Panc1 (cell line): ENCODE measurements at regions not wholly inside any gene's neighbourhood (a gene's known extent, or its start where the extent isn't known, plus 50 kb on each side); places are given as distances from the start of the nearest gene placed in this dataset.

ENCODE experiments used
- ATAC-seq: fragments of 200-7000 bp; cut with Tn5 transposase; 2 replicates; pipeline ENCODE4 v1.9.1; 2020; ENCODE audit warnings: mild to moderate bottlenecking, moderate library complexity
- BruUV-seq: library from RNA; stranded (reverse); fragments of 400-500 nt; replicated peaks from 2 replicates; lab custom pipeline; 2021; lab: Mats Ljungman, UMichigan
- CTCF ChIA-PET: fragments of 300-600 bp; sonication (Branson Sonifier 250); formaldehyde crosslinking; loops from one replicate; lab custom pipeline; 2022; ENCODE audit warnings: antibody characterized with exemption; lab: Charles Lee
- POLR2A ChIA-PET: fragments of 300-600 bp; sonication (Branson Sonifier 250); formaldehyde crosslinking; loops from one replicate; lab custom pipeline; 2022; ENCODE audit warnings: antibody characterized with exemption; lab: Charles Lee
- DNase-seq: peaks from one replicate; pipeline ENCODE4 v3.0.0-alpha.2; 2010; ENCODE audit warnings: low read depth, low spot score
- H3K27ac ChIP-seq: 2 replicates; pipeline ENCODE4 v1.5.1; 2011; ENCODE audit warnings: mild to moderate bottlenecking, low read length, inconsistent platforms
- H3K27me3 ChIP-seq: fragments of 200-500 bp; sonication (Bioruptor generic); 2 replicates; pipeline ENCODE4 v1.6.0; 2014; ENCODE audit warnings: low read length, inconsistent platforms; ENCODE audit not compliant: control insufficient read depth, insufficient read depth
- H3K36me3 ChIP-seq: fragments of 200-500 bp; sonication (Bioruptor generic); 2 replicates; pipeline ENCODE4 v1.5.1; 2014; ENCODE audit warnings: inconsistent platforms, mild to moderate bottlenecking, low read length, moderate library complexity; ENCODE audit not compliant: control insufficient read depth, insufficient read depth
- H3K4me1 ChIP-seq: 2 replicates; pipeline ENCODE4 v1.5.1; 2011; ENCODE audit warnings: inconsistent platforms, mild to moderate bottlenecking, low read length, moderate library complexity; ENCODE audit not compliant: control insufficient read depth, insufficient read depth
- H3K4me3 ChIP-seq, 2 experiments: 2 replicates each; pipeline ENCODE4 v1.5.1; 2011 to 2012; ENCODE audit warnings: low read depth in 2 of 2, low read length in 2 of 2, mild to moderate bottlenecking in 2 of 2, inconsistent platforms in 1 of 2, moderate library complexity in 1 of 2
- H3K9me3 ChIP-seq: fragments of 200-500 bp; sonication (Bioruptor generic); 2 replicates; pipeline ENCODE4 v1.5.1; 2014; ENCODE audit warnings: low read depth, mild to moderate bottlenecking, inconsistent platforms, low read length, moderate library complexity; ENCODE audit not compliant: control insufficient read depth, insufficient read depth
- CTCF ChIP-seq: fragments of 450-650 bp; IDR thresholded peaks from 2 replicates; pipeline ENCODE4 v1.5.1; 2017; ENCODE audit warnings: mild to moderate bottlenecking
- POLR2AphosphoS5 ChIP-seq: IDR thresholded peaks from 2 replicates; pipeline ENCODE4 v1.6.1; 2012; ENCODE audit warnings: mild to moderate bottlenecking, low read depth, low read length, moderate library complexity
- REST ChIP-seq, 2 experiments: IDR thresholded peaks; 2 replicates each; pipeline ENCODE4 v1.6.1; 2011 to 2012; ENCODE audit warnings: low read depth in 2 of 2, control low read depth in 1 of 2, low read length in 1 of 2, mild to moderate bottlenecking in 1 of 2, moderate library complexity in 1 of 2; ENCODE audit not compliant: insufficient read depth in 1 of 2
- SIN3A ChIP-seq: IDR thresholded peaks from 2 replicates; pipeline ENCODE4 v1.6.1; 2012; ENCODE audit warnings: low read depth, mild to moderate bottlenecking, low read length, moderate library complexity, borderline replicate concordance; ENCODE audit not compliant: insufficient read depth
- TCF7L2 ChIP-seq: IDR thresholded peaks from 2 replicates; pipeline ENCODE4 v1.6.1; 2011; ENCODE audit warnings: mild to moderate bottlenecking, low read depth, low read length, inconsistent platforms
- in situ Hi-C: cut with HindIII; loops from 2 replicates; pipeline ENCODE4 v1.10.0; 2016; ENCODE audit warnings: low sequenced_read_pairs, low pct_unique_long_range_greater_than_20kb
- intact Hi-C: fragments of 100-400 bp; cut with micrococcal nuclease; formaldehyde crosslinking; loops from one replicate; pipeline ENCODE4 v1.10.0; 2022; ENCODE audit not compliant: unreplicated experiment

GRCh38 chr1:55289042-55289441 lies 73.9 kb upstream of the USP24 start:
- CTCF ChIA-PET: interaction anchor here (0.5 kb wide), 1 partner anchor 68 kb away, joined by 4 read pairs; no protein-coding TSS in a partner anchor
- Histone ChIP-seq H3K9me3 (no peaks in the 10 kb centered on the region), H3K27ac (no peak overlapping the region; the same call in 1 of the 2 replicates), H3K4me1 (peaks cover 3% of the 10 kb centered on the region), H3K4me3 (no peak overlapping the region), H3K36me3 (no peaks in the 10 kb centered on the region), H3K27me3 (no peaks in the 10 kb centered on the region)
- ATAC-seq: no peak
- DNase-seq: no peak
- no TSS peak for BruUV-seq
- in situ Hi-C loops (no loop called here), intact Hi-C loops (loop anchor here (10.0 kb wide), 1 partner anchor 1516 kb away; no protein-coding TSS in a partner anchor)
- no peak for TF ChIP-seq REST (IDR thresholded peaks at IDR 0.05; ENCODE audit: insufficient read depth in 1 of 2, low read depth in 2 of 2, low read length in 1 of 2)
- no peak for TF ChIP-seq TCF7L2
- TF ChIP-seq SIN3A: no peak
- TF ChIP-seq POLR2AphosphoS5: no peak
- no peak for TF ChIP-seq CTCF
- POLR2A ChIA-PET: no interaction called here

- TF ChIP-seq TCF7L2 (no peak), REST (IDR thresholded peaks at IDR 0.05; ENCODE audit: insufficient read depth in 1 of 2, low read depth in 2 of 2, low read length in 1 of 2) (no peak), CTCF (no peak), POLR2AphosphoS5 (no peak), SIN3A (no peak)
- H3K27me3 ChIP-seq: no peaks in the 10 kb centered on the region
- ATAC-seq: no peak
- DNase-seq: no peak
- peaks cover 3% of the 10 kb centered on the region for H3K4me1 ChIP-seq
- in situ Hi-C loops: no loop called here
- ChIA-PET CTCF (interaction anchor here (0.5 kb wide), 1 partner anchor 67 kb away, joined by 4 read pairs; no protein-coding TSS in a partner anchor), POLR2A (no interaction called here)
- intact Hi-C loops: loop anchor here (10.0 kb wide), 1 partner anchor 1517 kb away; no protein-coding TSS in a partner anchor
- BruUV-seq: no TSS peak
- no peaks in the 10 kb centered on the region for H3K9me3 ChIP-seq
- H3K36me3 ChIP-seq: no peaks in the 10 kb centered on the region
- no peak overlapping the region for H3K27ac ChIP-seq
- no peak overlapping the region for H3K4me3 ChIP-seq
Observed at GRCh38 chr1:55288245-55288644, 73.1 kb upstream of the USP24 start.
